GM03348 (cell line): ENCODE measurements at regions not wholly inside any gene's neighbourhood (a gene's known extent, or its start where the extent isn't known, plus 50 kb on each side); places are given as distances from the start of the nearest gene placed in this dataset.

Experiments
- DNase-seq: peaks from one replicate; pipeline ENCODE4 v3.0.0; 2012; ENCODE audit warnings: low spot score

GRCh38 chr11:128301756-128302155 is 285.6 kb downstream of the ETS1 start:
- no peak for DNase-seq

GRCh38 chr11:128300785-128301184 is 286.6 kb downstream of the ETS1 start:
- DNase-seq: no peak

DNA sequence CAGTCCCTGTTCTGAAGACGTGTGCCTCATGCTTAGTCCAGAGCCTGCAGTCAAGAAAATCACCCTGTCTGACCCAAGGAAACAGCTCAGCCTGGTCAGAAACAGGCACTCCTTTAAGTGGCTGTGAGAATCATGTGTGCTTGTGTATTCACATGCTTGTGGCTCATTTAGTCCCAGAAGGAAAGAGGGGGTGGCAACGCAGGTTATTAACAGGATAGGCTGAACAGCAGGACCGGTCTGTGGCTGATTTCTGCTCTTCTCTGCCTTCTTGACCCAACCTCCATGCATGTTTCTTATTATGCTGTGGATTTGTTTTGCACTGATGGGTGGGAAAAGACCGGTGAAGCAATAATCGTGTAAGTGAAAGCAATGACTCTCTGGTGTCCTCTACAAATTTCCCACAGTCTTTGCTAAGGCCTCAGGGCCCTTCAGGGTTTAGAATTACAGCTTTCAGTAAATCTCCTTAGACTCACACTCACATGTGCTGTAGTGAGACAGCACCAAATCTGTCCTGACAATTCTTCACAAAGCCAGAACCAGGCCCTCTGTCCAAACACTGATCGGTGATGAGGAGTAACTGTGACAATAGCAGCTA is 288.1 kb downstream of the ETS1 start:
- peak; percentile 41 for DNase-seq

DNA sequence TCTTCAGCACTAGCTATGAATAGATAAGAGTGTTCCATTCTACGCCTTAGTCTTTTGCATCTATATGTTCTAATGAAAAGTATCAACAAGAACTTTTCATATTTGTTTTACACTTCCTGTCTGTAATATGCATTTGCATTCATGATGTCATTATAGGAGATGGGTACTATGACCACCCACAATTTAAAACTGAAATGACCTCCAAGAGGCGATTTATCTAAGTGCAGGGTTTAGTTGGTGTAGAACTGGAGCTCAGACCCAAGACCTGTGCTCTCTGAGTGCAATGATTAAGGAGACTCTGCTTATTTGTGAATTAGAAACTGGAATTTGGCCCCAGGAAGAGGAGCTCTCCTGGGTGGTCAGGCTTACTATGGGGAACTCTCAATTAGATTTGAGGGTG is 289.1 kb downstream of the ETS1 start:
- no peak for DNase-seq

DNA sequence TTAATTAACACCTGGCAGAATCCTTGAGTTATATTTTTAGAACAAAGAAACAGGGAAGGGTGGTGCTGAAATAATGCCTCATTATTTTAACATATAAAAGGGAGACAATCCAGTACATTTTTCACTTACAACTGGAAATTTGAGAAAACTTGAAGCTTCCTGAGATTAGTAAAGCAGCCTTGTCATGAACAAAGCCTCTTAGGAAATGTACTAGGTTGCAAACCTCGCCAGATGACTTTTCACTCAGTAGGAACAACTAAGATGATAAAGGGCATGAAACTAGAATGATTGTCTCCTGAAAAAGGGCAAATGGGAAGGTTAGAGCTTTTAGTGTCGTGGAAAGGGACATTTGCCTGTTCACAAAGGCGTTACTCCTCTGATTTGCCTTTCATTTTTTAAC is 289.6 kb downstream of the ETS1 start:
- no peak for DNase-seq

- DNase-seq: no peak
Measured at GRCh38 chr11:128297091-128297651, 290.2 kb downstream of the ETS1 start.

DNA sequence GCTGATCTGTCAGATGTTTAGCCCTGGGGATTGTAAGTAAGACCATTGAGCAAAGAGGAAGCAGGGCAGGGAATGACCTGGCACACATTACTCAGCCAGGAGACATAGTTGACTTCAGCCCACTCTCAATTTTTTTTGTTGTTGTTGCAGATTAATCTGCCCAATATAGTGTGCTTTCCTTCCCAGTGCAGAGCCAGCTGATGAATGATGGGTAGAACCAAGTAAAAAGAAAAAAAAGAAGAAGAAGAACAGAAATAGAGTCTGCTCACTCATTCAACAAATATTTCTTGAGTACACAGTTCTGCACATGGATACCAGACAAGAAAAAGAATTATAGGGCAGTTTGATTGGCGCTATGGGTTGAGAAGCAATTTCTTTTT is 292.7 kb downstream of the ETS1 start:
- DNase-seq: peak; percentile 21

DNA sequence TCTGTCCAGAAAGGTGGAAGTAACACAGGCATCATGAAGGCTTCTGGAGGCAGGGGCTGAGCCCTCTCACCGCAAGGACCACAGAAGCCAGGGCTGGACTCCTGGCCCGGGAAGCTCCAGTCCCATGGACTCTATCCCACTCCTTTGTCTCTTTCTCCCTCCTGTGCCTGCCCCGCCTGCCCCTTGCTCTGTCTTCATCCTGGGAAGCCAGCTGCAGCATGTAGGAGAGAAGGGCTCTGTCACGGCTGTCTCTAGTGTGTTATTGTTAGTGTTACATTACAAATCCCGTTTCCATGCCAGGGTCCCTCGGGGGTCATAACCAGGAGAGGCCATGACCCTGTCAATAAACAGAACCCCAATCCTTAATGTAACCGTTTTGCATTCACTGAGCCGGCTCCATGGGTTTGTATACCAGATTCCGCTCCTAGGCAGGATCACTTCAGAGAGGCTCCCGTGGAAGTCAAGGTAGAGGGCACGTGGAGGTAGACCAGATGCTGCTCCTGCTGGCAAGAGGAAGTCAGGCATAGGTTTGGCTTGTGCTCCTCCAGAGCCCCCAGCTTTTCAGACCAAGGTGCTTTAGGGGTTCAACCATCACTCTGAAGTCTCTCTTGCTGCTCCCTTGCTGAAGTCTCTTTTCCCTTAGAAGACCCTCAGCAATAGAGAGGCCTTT is 293.2 kb downstream of the ETS1 start:
- DNase-seq: no peak

DNA sequence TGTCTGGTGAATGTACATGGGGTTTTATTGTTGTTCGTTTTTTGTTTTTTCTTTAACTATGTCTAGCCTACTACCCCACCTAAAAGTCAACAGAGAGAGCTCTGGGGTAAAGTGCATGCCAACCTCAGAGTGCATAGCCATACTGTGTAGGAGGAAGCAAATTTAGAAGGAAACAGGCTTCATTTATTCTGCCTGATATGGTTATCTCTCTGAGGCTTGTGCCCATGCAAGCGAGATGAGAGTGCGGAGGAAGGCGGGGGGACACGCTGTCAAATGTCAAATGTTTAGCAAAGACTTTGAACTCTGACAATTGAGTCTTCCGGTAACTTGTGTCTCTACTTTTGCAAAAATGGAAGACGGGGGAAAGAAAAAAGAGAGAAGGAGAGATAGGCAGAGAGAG is 295.5 kb downstream of the ETS1 start:
- DNase-seq: no peak

- DNase-seq: no peak
Measured at GRCh38 chr11:128291007-128291406, 296.4 kb downstream of the ETS1 start.

GRCh38 chr11:128290106-128290840 is 297.1 kb downstream of the ETS1 start:
- DNase-seq: peak; percentile 82

DNA sequence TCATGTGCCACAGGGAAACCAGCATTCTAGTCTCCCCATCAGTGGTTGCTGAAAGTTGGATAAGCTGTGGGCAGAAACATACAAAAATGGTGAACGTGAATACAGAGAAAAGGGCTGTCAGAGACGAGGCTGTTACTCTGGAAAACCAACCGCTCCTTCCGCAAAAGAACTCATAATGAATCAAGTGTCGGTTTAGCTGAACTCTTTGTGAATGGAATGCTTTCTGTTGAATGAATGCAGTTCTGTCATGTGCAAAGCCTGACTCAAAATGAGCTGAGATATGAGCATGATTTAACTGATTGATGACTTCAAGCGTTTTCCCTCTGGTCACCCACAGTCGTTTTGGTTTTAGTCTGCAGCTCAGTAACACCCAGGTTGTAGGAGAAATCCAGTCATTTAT is 298.3 kb downstream of the ETS1 start:
- DNase-seq: no peak

DNA sequence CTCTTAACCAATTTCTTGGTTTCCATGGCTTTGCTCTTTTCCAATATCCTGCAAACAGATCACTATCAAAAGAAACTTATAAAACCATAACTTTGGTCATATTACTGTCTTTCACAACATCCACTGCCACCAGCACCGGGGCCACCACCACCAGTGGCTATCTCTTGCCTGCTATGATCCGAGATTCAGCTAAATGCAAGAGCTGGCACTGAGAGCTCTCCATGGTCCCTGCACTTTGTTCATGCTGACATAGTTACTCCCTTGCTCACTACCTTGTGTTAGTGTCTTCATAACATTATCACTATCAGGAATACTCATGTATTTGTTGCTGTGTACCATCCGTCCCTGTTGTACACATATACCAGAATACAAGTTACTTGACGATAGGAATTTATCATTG is 299.0 kb downstream of the ETS1 start:
- no peak for DNase-seq

DNA sequence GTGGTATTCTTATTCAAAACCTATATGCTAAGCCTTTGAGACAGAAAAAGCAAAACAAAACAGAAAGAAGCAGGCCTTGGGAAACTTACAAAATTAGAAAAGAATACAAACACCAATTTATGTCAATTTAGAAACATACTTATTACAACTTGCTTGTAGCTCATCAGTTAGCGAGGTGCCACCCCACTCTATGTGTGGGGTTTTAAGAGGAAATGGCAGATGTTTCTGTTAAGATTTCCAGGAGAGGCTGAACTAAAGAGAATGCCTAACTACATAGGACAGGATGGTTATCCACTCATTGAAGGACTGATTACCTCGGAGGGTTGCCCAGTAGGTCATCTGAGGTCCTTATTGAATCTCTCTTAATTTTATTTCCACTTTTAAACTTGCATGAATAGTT is 302.0 kb downstream of the ETS1 start:
- no peak for DNase-seq

DNA sequence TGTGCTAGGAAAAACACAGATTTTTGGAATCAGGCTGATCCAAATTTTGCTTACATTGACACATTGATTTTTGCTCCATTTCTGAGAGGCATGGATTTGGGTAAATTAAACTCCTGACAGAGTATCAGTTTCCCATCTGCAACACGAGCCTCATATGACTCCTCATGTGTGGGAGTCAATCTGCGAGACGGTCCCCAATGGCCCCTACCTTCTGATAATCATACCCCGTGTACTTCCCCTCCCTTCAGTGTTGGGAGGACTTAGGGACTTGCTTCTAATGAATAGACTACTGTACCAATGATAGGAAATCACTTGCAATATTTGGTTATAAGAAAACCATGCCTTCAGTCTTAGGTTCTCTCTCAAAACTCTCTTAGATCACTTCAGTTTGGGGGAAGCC is 302.7 kb downstream of the ETS1 start:
- DNase-seq: no peak

- peak; percentile 42 for DNase-seq
Measured at GRCh38 chr11:128283451-128283850, 303.9 kb downstream of the ETS1 start.

- no peak for DNase-seq
Measured at GRCh38 chr11:128282053-128282452, 305.3 kb downstream of the ETS1 start.

- peak; percentile 71 for DNase-seq
Measured at GRCh38 chr11:128279866-128280265, 307.5 kb downstream of the ETS1 start.

- no peak for DNase-seq
Measured at GRCh38 chr11:128273736-128274135, 313.6 kb downstream of the ETS1 start.

DNA sequence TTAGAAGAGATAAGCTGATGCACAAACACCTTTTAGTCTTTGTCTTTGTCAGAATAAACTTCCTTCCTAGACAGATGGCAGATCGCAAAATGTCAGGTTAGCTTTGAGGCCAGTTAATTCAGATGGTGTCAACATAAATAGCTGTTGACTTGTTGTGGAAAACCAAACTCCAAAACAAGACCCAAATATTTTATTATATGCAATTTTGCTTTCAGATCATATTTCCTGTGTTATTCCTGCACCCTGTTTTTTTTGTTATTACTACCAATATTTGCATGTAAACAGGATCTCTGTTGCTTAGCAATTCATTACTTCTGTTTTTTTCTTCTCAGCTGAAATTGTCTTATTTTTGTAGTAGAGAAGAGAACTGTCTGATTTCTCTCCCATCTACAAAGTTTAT is 316.0 kb downstream of the ETS1 start:
- no peak for DNase-seq

DNA sequence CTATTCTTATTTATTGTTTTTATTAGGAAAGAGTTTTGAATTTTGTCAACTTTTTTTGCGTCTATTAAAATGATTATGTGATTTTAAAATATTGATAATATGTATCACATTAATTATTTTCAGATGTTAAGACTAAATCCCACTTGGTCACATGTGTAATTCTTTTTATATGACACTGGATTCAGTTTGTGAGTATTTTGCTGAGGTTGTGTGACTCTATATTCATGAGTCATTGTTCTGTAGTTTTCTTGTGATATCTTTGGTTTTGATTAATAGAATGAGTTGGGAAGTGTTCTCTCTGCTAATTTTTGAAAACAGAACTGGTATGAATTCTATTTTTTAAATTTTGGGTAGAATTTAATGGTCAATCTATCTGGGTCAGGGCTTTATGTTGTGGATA is 317.9 kb downstream of the ETS1 start:
- DNase-seq: no peak

DNA sequence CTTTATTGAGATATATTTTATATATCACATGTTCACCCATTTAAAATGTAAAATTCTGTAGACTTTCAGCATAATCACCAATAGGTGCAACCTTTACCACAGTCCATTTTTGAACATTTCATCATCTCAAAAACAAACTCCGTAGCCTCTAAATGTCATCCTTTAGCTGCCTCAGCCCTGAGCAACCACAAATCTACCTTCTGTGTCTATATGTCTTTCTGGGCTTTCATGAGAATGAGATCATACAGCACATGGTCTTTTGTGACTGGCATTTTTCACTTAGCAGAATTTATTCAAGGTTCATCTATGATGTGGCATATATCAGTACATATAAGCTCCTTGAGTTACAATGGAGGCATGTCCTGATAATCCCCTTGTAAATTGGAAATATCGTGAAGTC is 320.5 kb downstream of the ETS1 start:
- no peak for DNase-seq
